ENCODE measurements at regions not wholly inside any gene's neighbourhood (a gene's known extent, or its start where the extent isn't known, plus 50 kb on each side); places are given as distances from the start of the nearest gene placed in this dataset.

DNA sequence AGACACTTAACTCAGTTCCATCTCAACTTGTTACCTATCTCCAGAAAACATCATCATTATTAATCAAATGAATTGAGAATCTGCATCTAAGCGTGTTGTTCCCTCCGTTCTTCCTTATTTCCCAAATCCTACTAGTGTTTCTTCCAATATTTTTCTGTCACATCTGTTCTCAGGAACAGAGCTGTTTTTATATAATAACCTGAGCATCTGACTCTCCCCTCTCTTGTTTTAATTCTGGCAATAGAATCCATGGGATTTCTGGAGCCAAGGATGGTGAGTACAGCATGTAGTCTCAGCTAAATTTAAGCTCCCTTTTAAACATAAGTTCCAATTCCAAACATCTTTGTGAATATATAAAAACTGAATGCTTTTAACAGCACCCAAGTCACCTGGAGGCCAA lies 558.3 kb downstream of the DTWD2 start:
- no peak for TF ChIP-seq EZH2 (optimal IDR thresholded peaks at IDR 0.05; ENCODE audit: low read depth, low read length)
- TF ChIP-seq, protein P1, sequence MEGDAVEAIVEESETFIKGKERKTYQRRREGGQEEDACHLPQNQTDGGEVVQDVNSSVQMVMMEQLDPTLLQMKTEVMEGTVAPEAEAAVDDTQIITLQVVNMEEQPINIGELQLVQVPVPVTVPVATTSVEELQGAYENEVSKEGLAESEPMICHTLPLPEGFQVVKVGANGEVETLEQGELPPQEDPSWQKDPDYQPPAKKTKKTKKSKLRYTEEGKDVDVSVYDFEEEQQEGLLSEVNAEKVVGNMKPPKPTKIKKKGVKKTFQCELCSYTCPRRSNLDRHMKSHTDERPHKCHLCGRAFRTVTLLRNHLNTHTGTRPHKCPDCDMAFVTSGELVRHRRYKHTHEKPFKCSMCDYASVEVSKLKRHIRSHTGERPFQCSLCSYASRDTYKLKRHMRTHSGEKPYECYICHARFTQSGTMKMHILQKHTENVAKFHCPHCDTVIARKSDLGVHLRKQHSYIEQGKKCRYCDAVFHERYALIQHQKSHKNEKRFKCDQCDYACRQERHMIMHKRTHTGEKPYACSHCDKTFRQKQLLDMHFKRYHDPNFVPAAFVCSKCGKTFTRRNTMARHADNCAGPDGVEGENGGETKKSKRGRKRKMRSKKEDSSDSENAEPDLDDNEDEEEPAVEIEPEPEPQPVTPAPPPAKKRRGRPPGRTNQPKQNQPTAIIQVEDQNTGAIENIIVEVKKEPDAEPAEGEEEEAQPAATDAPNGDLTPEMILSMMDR (IDR thresholded peaks at IDR 0.05; ENCODE audit: low read length): no peak
- no peak for TF ChIP-seq EZH2phosphoT487 (IDR thresholded peaks at IDR 0.05; ENCODE audit: low read length)
